ENCODE measurements at regions not wholly inside any gene's neighbourhood (a gene's known extent, or its start where the extent isn't known, plus 50 kb on each side); places are given as distances from the start of the nearest gene placed in this dataset.

DNA sequence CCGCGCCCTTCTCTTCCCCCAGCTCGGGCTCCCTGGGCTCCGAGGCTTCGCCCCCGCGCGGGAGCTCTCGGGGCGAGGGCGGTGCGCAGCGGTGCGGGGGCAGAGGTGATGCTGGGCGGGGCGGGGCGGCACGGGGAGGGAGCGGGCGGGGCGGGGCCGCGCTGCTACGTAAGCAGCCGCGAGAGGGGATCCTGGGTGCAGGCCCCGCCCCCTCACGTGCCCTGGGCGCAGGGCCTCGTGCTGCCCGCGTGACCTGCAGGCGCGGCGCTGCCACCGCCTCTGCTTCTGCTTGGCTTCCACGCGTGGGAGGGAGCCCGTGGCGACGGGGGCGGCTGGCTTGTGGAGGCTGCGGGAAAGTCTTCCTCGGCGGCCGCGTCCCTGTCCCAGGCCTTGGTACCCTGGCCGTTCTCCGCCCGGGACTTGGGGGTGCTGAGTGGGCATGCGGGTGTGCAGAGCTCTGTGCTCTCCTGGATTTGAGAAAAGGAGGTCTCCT is 132.6 kb upstream of the HSD17B12 start:
- ChIA-PET POLR2A (no interaction called here), CTCF (ENCODE audit: unreplicated experiment) (no interaction called here)
- no peak overlapping the region for H2AFZ ChIP-seq (ENCODE audit: low read length)
- TF ChIP-seq, protein P1, sequence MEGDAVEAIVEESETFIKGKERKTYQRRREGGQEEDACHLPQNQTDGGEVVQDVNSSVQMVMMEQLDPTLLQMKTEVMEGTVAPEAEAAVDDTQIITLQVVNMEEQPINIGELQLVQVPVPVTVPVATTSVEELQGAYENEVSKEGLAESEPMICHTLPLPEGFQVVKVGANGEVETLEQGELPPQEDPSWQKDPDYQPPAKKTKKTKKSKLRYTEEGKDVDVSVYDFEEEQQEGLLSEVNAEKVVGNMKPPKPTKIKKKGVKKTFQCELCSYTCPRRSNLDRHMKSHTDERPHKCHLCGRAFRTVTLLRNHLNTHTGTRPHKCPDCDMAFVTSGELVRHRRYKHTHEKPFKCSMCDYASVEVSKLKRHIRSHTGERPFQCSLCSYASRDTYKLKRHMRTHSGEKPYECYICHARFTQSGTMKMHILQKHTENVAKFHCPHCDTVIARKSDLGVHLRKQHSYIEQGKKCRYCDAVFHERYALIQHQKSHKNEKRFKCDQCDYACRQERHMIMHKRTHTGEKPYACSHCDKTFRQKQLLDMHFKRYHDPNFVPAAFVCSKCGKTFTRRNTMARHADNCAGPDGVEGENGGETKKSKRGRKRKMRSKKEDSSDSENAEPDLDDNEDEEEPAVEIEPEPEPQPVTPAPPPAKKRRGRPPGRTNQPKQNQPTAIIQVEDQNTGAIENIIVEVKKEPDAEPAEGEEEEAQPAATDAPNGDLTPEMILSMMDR (conservative IDR thresholded peaks at IDR 0.05; ENCODE audit: low read length): no peak
- TF ChIP-seq EZH2phosphoT487 (IDR thresholded peaks at IDR 0.05; ENCODE audit: borderline replicate concordance, low read depth, low read length): no peak
- H3K4me1 ChIP-seq (ENCODE audit: insufficient read depth, low read length, poor library complexity, severe bottlenecking): no peaks in the 10 kb centered on the region
- no peaks in the 10 kb centered on the region for H3K9me3 ChIP-seq (ENCODE audit: low read length)
- no peaks in the 10 kb centered on the region for H4K20me1 ChIP-seq (ENCODE audit: insufficient read depth, low read length)
- no peaks in the 10 kb centered on the region for H3K36me3 ChIP-seq (ENCODE audit: insufficient read depth, low read length)
- no peak overlapping the region for H3K4me3 ChIP-seq (ENCODE audit: low read depth, low read length, poor library complexity, severe bottlenecking)
- no peaks in the 10 kb centered on the region for H3K79me2 ChIP-seq (ENCODE audit: insufficient read depth, low read depth, low read length)
- H3K27ac ChIP-seq (ENCODE audit: low read depth, low read length, poor library complexity, severe bottlenecking): no peak overlapping the region
- BruUV-seq (replicated peaks): no TSS peak
- no peak overlapping the region for H3K4me2 ChIP-seq (ENCODE audit: low read length)
- intact Hi-C loops (cut with micrococcal nuclease; ENCODE audit: unreplicated experiment): no loop called here
- H3K9me2 ChIP-seq (ENCODE audit: insufficient read depth, low read length): no peaks in the 10 kb centered on the region
- no peak for DNase-seq (ENCODE audit: low spot score)

DNA sequence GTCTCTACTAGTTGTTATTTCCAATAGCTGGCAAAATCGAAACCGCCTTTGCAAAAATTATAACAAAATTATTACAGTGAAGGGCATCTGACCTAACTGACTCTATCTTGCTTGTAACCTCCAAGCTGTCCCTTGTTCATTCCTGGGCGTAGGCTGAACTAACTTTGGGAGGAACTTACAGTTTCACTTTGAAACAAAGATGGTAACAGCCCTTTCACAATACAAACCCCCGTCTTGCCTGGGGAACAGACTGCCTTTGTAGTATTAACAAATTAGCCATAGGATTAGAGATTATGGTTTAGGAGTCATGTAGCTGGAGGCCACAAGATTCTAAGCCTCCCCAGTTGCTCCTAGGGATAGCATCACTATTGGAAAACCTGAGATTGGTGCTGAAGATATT is 131.6 kb upstream of the HSD17B12 start:
- DNase-seq (ENCODE audit: low spot score): no peak
- Histone ChIP-seq H3K79me2 (ENCODE audit: insufficient read depth, low read depth, low read length) (no peaks in the 10 kb centered on the region), H3K4me2 (ENCODE audit: low read length) (no peak overlapping the region), H2AFZ (ENCODE audit: low read length) (no peak overlapping the region), H3K4me3 (ENCODE audit: low read depth, low read length, poor library complexity, severe bottlenecking) (no peak overlapping the region), H4K20me1 (ENCODE audit: insufficient read depth, low read length) (no peaks in the 10 kb centered on the region), H3K4me1 (ENCODE audit: insufficient read depth, low read length, poor library complexity, severe bottlenecking) (no peaks in the 10 kb centered on the region), H3K9me2 (ENCODE audit: insufficient read depth, low read length) (no peaks in the 10 kb centered on the region), H3K36me3 (ENCODE audit: insufficient read depth, low read length) (no peaks in the 10 kb centered on the region), H3K27ac (ENCODE audit: low read depth, low read length, poor library complexity, severe bottlenecking) (no peak overlapping the region), H3K9me3 (ENCODE audit: low read length) (no peaks in the 10 kb centered on the region)
- POLR2A ChIA-PET: no interaction called here
- BruUV-seq (replicated peaks): no TSS peak
- no peak for TF ChIP-seq EZH2phosphoT487 (IDR thresholded peaks at IDR 0.05; ENCODE audit: borderline replicate concordance, low read depth, low read length)
- TF ChIP-seq, protein P1 (conservative IDR thresholded peaks at IDR 0.05; ENCODE audit: low read length): no peak
- CTCF ChIA-PET (ENCODE audit: unreplicated experiment): no interaction called here
- intact Hi-C loops (cut with micrococcal nuclease; ENCODE audit: unreplicated experiment): no loop called here

DNA sequence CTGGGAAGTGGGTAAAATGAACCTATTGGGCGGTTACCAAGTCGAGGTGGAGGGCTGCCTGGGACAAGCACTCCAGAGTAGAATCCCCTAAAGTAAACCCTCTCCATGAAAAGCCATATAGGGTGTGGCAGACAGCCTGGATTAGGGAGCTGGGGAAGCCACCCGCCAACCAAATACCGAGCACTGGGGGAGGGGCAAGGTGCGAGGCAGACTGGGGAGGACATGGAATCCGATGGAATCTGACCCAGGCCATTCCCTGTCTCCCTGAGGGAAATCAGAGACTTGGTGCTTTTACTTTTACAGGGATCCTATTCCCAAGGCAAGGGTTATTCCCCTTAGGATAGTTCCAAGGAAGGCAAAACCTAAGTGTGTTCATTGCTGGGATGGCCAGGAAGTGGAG is 130.9 kb upstream of the HSD17B12 start:
- no peaks in the 10 kb centered on the region for H3K36me3 ChIP-seq (ENCODE audit: insufficient read depth, low read length)
- H2AFZ ChIP-seq (ENCODE audit: low read length): no peak overlapping the region
- TF ChIP-seq, protein P1 (conservative IDR thresholded peaks at IDR 0.05; ENCODE audit: low read length): no peak
- TF ChIP-seq EZH2phosphoT487 (IDR thresholded peaks at IDR 0.05; ENCODE audit: borderline replicate concordance, low read depth, low read length): no peak
- intact Hi-C loops (cut with micrococcal nuclease; ENCODE audit: unreplicated experiment): no loop called here
- H3K9me3 ChIP-seq (ENCODE audit: low read length): no peaks in the 10 kb centered on the region
- H3K4me3 ChIP-seq (ENCODE audit: low read depth, low read length, poor library complexity, severe bottlenecking): no peak overlapping the region
- no peak for DNase-seq (ENCODE audit: low spot score)
- H3K4me1 ChIP-seq (ENCODE audit: insufficient read depth, low read length, poor library complexity, severe bottlenecking): no peaks in the 10 kb centered on the region
- H3K9me2 ChIP-seq (ENCODE audit: insufficient read depth, low read length): no peaks in the 10 kb centered on the region
- no peak overlapping the region for H3K4me2 ChIP-seq (ENCODE audit: low read length)
- no peaks in the 10 kb centered on the region for H4K20me1 ChIP-seq (ENCODE audit: insufficient read depth, low read length)
- H3K79me2 ChIP-seq (ENCODE audit: insufficient read depth, low read depth, low read length): no peaks in the 10 kb centered on the region
- POLR2A ChIA-PET: no interaction called here
- H3K27ac ChIP-seq (ENCODE audit: low read depth, low read length, poor library complexity, severe bottlenecking): no peak overlapping the region
- CTCF ChIA-PET (ENCODE audit: unreplicated experiment): no interaction called here
- no TSS peak for BruUV-seq (replicated peaks)

Data from OCI-LY7 (cell line).